Natural killer cell (primary cell): ENCODE measurements at regions not wholly inside any gene's neighbourhood (a gene's known extent, or its start where the extent isn't known, plus 50 kb on each side); places are given as distances from the start of the nearest gene placed in this dataset.

Experiments used
- ATAC-seq, 3 donors: fragments of 150-1000 bp in 2 of 3; fragments of 200-7000 bp in 1 of 3; cut with Tn5 transposase; 1 replicate in 1 of 3; 2 replicates in 2 of 3; pipeline ENCODE4 v1.10.0; 2021; ENCODE audit warnings: mild to moderate bottlenecking in 2 of 3, moderate library complexity in 2 of 3
- DNase-seq, 2 donors: peaks; one replicate each; pipeline versions ENCODE4 v3.0.0 to v3.0.0-alpha.2; 2013 to 2021; ENCODE audit warnings: mixed read lengths in 1 of 2
- H3K27ac ChIP-seq: one replicate; pipeline ENCODE4 v1.5.1; 2013; ENCODE audit warnings: mild to moderate bottlenecking, low read length
- H3K27me3 ChIP-seq: one replicate; pipeline ENCODE4 v1.6.1; 2013; ENCODE audit warnings: low read length; ENCODE audit not compliant: control insufficient read depth, insufficient read depth
- H3K36me3 ChIP-seq: one replicate; pipeline ENCODE4 v1.6.1; 2013; ENCODE audit warnings: low read length; ENCODE audit not compliant: control insufficient read depth, insufficient read depth
- H3K4me1 ChIP-seq: one replicate; pipeline ENCODE4 v1.6.1; 2013; ENCODE audit warnings: low read length; ENCODE audit not compliant: control insufficient read depth, insufficient read depth
- H3K4me3 ChIP-seq: one replicate; pipeline ENCODE4 v1.5.1; 2013; ENCODE audit warnings: low read length
- H3K9me3 ChIP-seq: one replicate; pipeline ENCODE4 v1.6.1; 2013; ENCODE audit warnings: low read length; ENCODE audit not compliant: control insufficient read depth, insufficient read depth
- H3K27ac Mint-ChIP-seq, 2 donors: one replicate each; pipeline ENCODE4 v1.8.0; 2022; ENCODE audit warnings: mild to moderate bottlenecking in 2 of 2, mixed read lengths in 2 of 2, moderate library complexity in 1 of 2
- H3K27me3 Mint-ChIP-seq, 2 donors: one replicate each; pipeline ENCODE4 v1.8.0; 2022; ENCODE audit warnings: low read depth in 2 of 2, mixed read lengths in 2 of 2
- H3K36me3 Mint-ChIP-seq: one replicate; pipeline ENCODE4 v1.8.0; 2022; ENCODE audit warnings: mixed read lengths
- H3K4me1 Mint-ChIP-seq, 2 donors: one replicate each; pipeline ENCODE4 v1.8.0; 2022; ENCODE audit warnings: mixed read lengths in 2 of 2
- H3K4me3 Mint-ChIP-seq: one replicate; pipeline ENCODE4 v1.8.0; 2022; ENCODE audit warnings: mild to moderate bottlenecking, moderate library complexity, mixed read lengths
- H3K9me3 Mint-ChIP-seq, 2 donors: one replicate each; pipeline ENCODE4 v1.8.0; 2022; ENCODE audit warnings: mixed read lengths in 2 of 2
- CTCF ChIP-seq: fragments of 200-600 bp; IDR thresholded peaks from one replicate; pipeline ENCODE4 v1.8.0; 2022; ENCODE audit warnings: antibody characterized with exemption
- WGBS: methylation state at CpG from one replicate; pipeline ENCODE4 v1.1.7; 2013; ENCODE audit warnings: missing lambda C conversion rate; ENCODE audit not compliant: insufficient coverage; 5-methylcytosine and 5-hydroxymethylcytosine counted together
- intact Hi-C: fragments of 100-400 bp; cut with micrococcal nuclease; formaldehyde crosslinking; loops from one replicate; pipeline ENCODE4 v1.14.2; 2022

GRCh38 chr3:171972871-171973348 is 66.5 kb upstream of the FNDC3B start:
- H3K36me3 ChIP-seq: no peaks in the 10 kb centered on the region
- intact Hi-C loops: no loop called here
- Mint-ChIP-seq H3K4me3 (no peak overlapping the region), H3K27ac (no peak overlapping the region), H3K36me3 (peaks cover 4% of the 10 kb centered on the region), H3K4me1 (peaks cover 10 to 12% of the 10 kb centered on the region in 2 donors), H3K27me3 (no peaks in the 10 kb centered on the region), H3K9me3 (no peaks in the 10 kb centered on the region)
- H3K9me3 ChIP-seq: no peaks in the 10 kb centered on the region
- H3K27ac ChIP-seq: no peak overlapping the region
- DNase-seq: no peak
- H3K27me3 ChIP-seq: no peaks in the 10 kb centered on the region
- no peak for TF ChIP-seq CTCF
- ATAC-seq: no peak
- H3K4me1 ChIP-seq: peaks cover 9% of the 10 kb centered on the region
- no peak overlapping the region for H3K4me3 ChIP-seq
- WGBS: 68% methylated on average over 2 of the region's 2 CpGs

DNA sequence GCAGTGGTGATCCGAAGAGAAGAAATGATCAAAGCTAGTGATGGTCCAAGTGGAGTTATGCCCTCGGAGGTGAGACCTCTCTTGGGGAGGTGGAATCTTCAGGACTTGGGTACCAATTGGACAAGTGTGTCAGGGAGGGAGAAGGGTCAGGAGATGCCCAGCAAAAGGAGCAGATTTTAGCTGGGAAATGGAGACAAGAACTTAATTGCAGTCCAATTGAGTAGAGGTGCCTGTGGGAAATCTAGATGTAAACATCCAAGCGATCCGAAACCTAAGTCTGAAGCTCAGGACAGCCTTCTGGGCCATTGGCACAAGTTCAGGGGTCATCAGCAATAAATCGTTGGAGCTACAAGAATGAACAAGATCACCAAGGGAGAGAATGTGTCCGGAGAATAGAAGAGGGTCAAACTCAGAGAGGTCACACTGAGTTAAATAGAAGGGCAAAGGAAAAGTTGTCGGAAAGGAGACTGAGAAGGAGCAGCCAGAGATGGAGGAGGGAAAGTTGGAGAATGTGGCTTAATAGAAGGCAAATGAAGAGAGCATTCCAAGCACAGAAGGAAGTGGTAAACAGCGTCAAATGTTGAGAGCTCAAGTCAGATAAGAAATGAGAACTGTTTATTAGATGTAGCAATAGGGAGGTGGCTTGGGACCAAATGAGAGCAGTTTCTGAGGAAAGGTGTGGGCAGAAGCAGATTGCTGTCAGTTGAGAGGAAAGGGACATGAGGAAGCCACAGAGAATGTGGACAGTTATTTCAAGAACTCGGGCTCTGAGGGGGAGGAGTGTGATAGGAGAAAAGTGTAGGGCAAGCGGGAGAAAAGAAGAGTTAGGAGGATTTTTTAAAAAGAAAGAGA is 64.2 kb upstream of the FNDC3B start:
- H3K4me1 Mint-ChIP-seq: peaks cover 14 to 25% of the 10 kb centered on the region in 2 donors
- Histone ChIP-seq H3K36me3 (no peaks in the 10 kb centered on the region), H3K27me3 (no peaks in the 10 kb centered on the region), H3K4me1 (peaks cover 9% of the 10 kb centered on the region), H3K9me3 (no peaks in the 10 kb centered on the region), H3K27ac (no peak overlapping the region), H3K4me3 (no peak overlapping the region)
- no peak for DNase-seq
- no peak overlapping the region for H3K4me3 Mint-ChIP-seq
- H3K36me3 Mint-ChIP-seq: no peaks in the 10 kb centered on the region
- WGBS: 65% methylated on average over 10 of the region's 10 CpGs
- no peaks in the 10 kb centered on the region for H3K27me3 Mint-ChIP-seq
- peak in 1 of 3 donors; percentile 39 for ATAC-seq
- H3K9me3 Mint-ChIP-seq: peaks cover 0 to 2% of the 10 kb centered on the region in 2 donors
- intact Hi-C loops: no loop called here
- no peak overlapping the region for H3K27ac Mint-ChIP-seq
- TF ChIP-seq CTCF: no peak

GRCh38 chr3:171976526-171976925 is 62.9 kb upstream of the FNDC3B start:
- H3K9me3 Mint-ChIP-seq: peaks cover 0 to 2% of the 10 kb centered on the region in 2 donors

More at GRCh38 chr3:171976526-171976925, 62.9 kb upstream of the FNDC3B start:
- Mint-ChIP-seq H3K27me3 (no peaks in the 10 kb centered on the region), H3K36me3 (no peaks in the 10 kb centered on the region), H3K4me3 (no peak overlapping the region), H3K27ac (no peak overlapping the region), H3K4me1 (peaks cover 27 to 38% of the 10 kb centered on the region in 2 donors)
- H3K27me3 ChIP-seq: no peaks in the 10 kb centered on the region
- intact Hi-C loops: no loop called here
- peaks cover 15% of the 10 kb centered on the region for H3K4me1 ChIP-seq
- H3K4me3 ChIP-seq: no peak overlapping the region
- H3K27ac ChIP-seq: no peak overlapping the region
- H3K9me3 ChIP-seq: no peaks in the 10 kb centered on the region
- ATAC-seq (no peak), DNase-seq (no peak)
- H3K36me3 ChIP-seq: no peaks in the 10 kb centered on the region
- WGBS: 89% methylated on average over 2 of the region's 3 CpGs
- TF ChIP-seq CTCF: no peak
